GM12801 (cell line): ENCODE measurements at regions not wholly inside any gene's neighbourhood (a gene's known extent, or its start where the extent isn't known, plus 50 kb on each side); places are given as distances from the start of the nearest gene placed in this dataset.

Experiments
- TF ChIP-seq, protein P1 (sequence below): IDR thresholded peaks from one replicate; pipeline ENCODE4 v1.5.1; 2011; ENCODE audit warnings: control low read depth; ENCODE audit not compliant: insufficient read length; ENCODE audit errors: extremely low read depth

DNA sequence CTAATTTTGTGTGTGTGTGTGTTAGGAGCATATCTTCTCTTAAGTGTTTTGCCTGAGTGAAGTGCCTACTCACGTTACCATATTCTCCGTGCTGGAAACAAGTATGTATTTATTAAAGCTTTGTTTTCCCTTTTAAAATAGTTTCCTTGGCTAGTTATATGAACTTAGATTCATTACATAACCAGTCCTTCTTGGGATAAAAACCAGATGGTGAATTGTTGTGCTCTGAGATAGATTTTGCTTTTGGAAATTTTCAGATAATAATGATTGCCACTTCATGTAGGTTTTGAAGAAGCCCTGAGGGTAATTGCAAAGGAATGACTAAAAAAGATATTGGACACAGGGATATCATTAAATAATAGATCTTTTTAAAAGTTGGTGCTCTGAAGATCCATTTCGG, 390.2 kb upstream of the SGO1 start:
- TF ChIP-seq, protein P1, sequence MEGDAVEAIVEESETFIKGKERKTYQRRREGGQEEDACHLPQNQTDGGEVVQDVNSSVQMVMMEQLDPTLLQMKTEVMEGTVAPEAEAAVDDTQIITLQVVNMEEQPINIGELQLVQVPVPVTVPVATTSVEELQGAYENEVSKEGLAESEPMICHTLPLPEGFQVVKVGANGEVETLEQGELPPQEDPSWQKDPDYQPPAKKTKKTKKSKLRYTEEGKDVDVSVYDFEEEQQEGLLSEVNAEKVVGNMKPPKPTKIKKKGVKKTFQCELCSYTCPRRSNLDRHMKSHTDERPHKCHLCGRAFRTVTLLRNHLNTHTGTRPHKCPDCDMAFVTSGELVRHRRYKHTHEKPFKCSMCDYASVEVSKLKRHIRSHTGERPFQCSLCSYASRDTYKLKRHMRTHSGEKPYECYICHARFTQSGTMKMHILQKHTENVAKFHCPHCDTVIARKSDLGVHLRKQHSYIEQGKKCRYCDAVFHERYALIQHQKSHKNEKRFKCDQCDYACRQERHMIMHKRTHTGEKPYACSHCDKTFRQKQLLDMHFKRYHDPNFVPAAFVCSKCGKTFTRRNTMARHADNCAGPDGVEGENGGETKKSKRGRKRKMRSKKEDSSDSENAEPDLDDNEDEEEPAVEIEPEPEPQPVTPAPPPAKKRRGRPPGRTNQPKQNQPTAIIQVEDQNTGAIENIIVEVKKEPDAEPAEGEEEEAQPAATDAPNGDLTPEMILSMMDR = no peak

GRCh38 chr3:20575146-20575545, 389.1 kb upstream of the SGO1 start:
- TF ChIP-seq, protein P1 = no peak

DNA sequence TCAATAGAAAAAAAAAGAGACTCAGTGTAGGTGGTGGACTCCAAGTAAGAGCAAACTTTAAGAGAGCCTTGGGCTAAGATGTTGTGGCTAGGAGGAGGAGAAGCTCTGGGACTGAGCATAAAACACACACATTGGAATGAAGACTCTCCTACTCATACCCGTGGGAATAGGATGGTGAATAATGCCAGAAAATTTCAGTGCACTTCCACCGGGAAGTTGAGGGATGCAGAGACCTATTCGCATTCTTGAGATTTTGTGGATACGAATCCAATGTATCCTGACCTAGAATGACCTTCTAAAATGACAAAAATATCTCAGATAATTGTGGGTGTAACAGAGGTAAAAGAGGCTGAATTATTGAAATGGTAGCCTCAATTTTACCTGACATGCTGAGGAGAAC, 388.7 kb upstream of the SGO1 start:
- TF ChIP-seq, protein P1 = no peak

DNA sequence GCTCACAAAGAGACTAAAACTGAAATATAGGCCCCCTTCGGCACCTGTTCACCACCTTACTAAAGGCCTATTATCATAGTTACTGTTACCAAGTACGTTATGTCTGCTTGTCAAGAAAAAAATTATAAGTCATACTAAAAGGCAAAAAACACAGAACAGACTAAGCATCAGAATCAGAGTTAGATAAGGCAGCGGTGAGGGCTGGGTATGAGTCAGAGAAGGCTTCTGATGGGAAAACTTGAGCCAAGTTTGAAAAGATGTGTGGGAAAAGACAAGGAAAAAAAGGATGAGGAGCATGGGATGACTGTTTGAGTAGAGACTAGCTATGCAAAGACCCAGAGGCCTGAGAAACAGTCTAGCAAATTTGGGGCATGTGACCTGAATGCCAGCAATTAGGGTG, 387.2 kb upstream of the SGO1 start:
- TF ChIP-seq, protein P1 = no peak

- TF ChIP-seq, protein P1 = no peak
These were observed 386.5 kb upstream of the SGO1 start for GRCh38 chr3:20572473-20572872.

DNA sequence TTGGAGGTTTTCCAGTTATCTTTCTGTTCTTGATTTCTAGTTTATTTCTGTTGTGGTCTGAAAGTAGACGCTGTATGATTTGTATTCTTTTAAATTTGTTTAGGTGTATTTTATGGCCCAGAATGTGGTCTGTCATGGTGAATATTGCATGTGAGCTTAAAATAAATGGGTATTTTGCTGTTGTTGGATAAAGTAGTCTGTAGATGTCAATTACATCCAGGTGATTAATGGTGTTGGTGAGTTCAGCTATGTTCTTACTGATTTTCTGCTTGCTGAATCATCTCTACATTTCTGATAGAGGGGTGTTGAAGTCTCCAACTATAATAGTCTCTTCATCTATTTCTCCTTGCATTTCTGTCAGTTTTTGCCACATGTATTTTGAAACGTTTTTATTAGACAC, 383.3 kb upstream of the SGO1 start:
- TF ChIP-seq, protein P1 = no peak

DNA sequence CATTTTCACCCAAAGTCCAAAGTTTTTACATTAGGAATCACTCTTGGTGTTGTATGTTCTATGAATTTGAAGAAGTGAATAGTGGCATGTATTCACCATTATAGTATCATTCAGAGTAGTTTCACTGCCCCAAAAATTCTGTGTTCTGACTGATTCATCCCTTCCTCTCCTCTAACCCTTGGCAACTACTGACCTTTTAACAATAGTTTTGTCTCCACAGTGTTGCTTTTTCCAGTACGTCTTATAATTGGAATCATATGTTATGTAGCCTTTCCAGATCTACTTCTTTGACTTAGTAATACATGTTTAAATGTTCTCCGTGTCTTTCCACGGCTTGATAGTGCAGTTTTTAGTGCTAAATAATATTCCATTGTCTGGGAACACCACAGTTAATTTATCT, 379.0 kb upstream of the SGO1 start:
- TF ChIP-seq, protein P1 = no peak

DNA sequence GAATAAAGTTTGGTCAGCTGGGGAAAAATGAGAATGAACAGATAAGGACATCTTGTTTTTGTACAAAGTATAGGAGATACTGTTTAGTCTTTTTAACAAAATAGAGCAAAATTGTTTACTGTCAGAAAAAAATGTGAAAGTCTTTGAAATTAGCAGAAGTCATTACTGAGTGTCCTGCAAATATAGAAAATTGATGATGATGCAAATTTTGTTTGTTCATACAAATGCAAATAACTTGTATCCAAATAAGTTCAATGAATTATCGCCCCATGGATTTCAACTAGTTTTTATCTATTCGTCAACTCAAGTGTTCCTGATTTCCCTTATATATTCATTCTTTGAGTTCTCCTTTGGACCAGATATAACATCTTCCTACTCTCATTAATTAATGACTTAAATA, 378.0 kb upstream of the SGO1 start:
- TF ChIP-seq, protein P1 = no peak
